Left ventricle myocardium superior (tissue), 1 donor: ENCODE measurements at regions not wholly inside any gene's neighbourhood (a gene's known extent, or its start where the extent isn't known, plus 50 kb on each side); places are given as distances from the start of the nearest gene placed in this dataset.
"Not testable (repeated sequence)": the region's sequence is repeated elsewhere in the genome, so short reads cannot be mapped to it uniquely, and the experiment has no call there.

ENCODE experiments used
- ATAC-seq: fragments of 200-7000 bp; cut with Tn5 transposase; one replicate; pipeline ENCODE4 v1.9.1; 2020; ENCODE audit warnings: mild to moderate bottlenecking, moderate library complexity
- DNase-seq: peaks from one replicate; pipeline ENCODE4 v3.0.0-alpha.2; 2020
- intact Hi-C: fragments of 100-400 bp; cut with micrococcal nuclease; formaldehyde crosslinking; loops from one replicate; pipeline ENCODE4 v1.11.0; 2022
- donor health status: DM: no; HTN: yes; CAD: no; lungs with severe emphysema.

GRCh38 chr20:53786445-53787267 lies 193.0 kb upstream of the ZNF217 start:
- ATAC-seq (no peak), DNase-seq (no peak)

DNA sequence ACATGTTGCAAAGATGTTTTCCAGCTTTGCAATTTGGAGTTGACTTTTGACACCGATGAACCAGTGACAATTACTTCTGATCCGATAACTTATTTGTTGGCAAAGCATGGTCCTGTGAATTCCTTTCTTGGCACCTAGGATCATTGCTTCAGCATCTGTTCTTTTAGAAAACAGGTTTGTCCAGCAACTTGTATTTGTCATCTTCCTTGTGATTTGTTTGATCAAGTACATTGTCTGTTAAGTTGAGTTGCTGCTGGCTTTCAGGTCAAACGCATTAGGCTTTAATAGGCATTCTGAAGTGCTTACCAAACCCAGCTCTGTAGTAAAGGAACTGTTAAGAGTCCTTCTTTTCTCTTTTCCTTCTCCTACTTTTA lies 192.4 kb upstream of the ZNF217 start:
- DNase-seq, result no peak
- intact Hi-C loops, result no loop called here
- no peak for ATAC-seq

More at GRCh38 chr20:53786445-53787267, 193.0 kb upstream of the ZNF217 start:
- intact Hi-C loops, result no loop called here

DNA sequence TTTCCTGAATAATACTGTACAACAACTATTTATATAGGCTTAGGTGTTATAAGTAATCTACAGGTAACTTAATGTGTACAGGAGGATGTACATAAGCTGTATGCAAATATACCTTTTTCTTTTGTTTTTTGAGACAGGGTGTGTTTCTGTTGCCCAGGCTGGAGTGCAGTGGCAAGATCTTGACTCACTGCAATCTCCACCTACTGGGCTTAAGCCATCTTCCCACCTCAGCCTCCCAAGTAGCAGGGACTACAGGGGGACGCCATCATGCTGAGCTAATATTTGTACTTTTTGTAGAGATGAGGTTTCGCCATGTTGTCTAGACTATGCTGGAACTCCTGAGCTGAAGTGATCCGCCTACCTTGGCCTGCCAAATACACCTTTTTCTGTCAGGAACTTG lies 191.7 kb upstream of the ZNF217 start:
- no peak for DNase-seq
- ATAC-seq, result no peak
- intact Hi-C loops, result no loop called here

- intact Hi-C loops, result no loop called here
- DNase-seq (no peak), ATAC-seq (no peak)
These were observed 190.1 kb upstream of the ZNF217 start for GRCh38 chr20:53783768-53784167.

DNA sequence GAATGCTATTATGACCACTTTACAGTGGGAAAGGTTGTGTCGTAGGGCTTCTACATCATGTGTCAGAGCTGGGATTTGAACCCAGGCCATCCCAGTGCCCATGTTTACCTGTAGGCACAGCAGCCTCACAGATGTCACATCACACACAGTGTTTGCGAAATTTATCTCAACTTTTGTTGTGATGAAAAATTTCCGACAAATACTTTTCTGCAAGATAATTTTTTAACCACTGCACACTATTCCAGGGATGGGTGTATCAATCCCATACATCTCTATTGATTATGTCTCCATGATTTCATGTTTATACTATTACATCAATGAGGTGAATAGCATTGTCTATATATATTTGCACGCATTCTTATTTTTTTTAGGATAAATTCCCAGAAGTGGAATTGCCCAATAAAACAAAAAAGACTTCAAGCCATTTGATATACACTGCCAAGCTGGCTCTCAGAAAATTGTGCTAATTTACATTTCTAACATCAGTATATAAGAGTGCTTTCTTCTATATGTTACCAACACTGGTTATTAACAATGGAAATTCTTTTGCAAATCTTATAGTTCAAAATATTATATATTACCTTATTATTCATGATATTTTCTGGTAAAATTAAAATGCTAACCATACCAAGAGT lies 189.1 kb upstream of the ZNF217 start:
- ATAC-seq, result no peak
- intact Hi-C loops, result no loop called here
- DNase-seq, result no peak

- no peak for DNase-seq
- intact Hi-C loops, result no loop called here
- no peak for ATAC-seq
These were observed 186.2 kb upstream of the ZNF217 start for GRCh38 chr20:53779822-53780221.

- DNase-seq, result no peak
- ATAC-seq, result no peak
- intact Hi-C loops, result no loop called here
These were observed 185.1 kb upstream of the ZNF217 start for GRCh38 chr20:53778736-53779135.

- intact Hi-C loops, result no loop called here
- peak; percentile 67 for ATAC-seq
- DNase-seq, result no peak
These were observed 184.4 kb upstream of the ZNF217 start for GRCh38 chr20:53778041-53778516.

DNA sequence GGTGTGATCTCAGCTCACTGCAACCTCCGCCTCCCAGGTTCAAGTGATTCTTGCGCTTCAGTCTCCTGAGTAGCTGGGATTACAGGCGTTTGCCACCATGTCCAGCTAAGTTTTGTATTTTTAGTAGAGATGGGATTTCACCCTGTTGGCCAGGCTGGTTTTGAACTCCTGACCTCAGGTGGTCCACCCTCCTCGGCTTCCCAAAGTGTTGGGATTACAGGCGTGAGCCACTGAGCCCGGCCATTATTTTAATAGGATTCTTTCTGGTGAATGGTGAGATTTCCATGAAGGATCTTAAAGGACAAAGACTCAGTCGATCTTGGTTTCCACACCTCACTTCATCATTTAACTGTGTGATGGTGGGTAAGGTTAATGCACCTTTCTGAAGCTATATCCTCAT lies 183.8 kb upstream of the ZNF217 start:
- intact Hi-C loops, DNase-seq, ATAC-seq: not testable (repeated sequence)

DNA sequence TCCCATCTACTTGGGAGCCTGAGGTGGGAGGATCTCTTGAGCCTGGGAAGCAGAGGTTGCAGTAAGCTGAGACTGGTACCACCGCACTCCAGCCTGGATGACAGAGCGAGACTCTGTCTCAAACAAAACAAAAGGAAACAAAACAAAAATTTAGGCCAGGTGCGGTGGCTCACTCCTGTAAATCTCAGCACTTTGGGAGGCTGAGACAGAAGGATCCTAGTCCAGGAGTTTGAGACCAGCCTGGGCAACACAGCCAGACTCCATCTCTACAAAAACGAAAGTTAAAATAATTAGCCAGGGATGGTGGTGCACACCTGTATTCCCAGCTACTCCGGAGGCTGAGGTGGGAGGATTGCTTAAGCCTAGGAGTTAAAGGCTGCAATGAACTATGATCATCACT lies 183.2 kb upstream of the ZNF217 start:
- ATAC-seq, result no peak
- no peak for DNase-seq
- intact Hi-C loops, result no loop called here

GRCh38 chr20:53774461-53775203 lies 181.0 kb upstream of the ZNF217 start:
- intact Hi-C loops, result no loop called here
- ATAC-seq (peak; percentile 70), DNase-seq (no peak)

- ATAC-seq (peak; percentile 61), DNase-seq (no peak)
- intact Hi-C loops, result no loop called here
These were observed 180.3 kb upstream of the ZNF217 start for GRCh38 chr20:53773792-53774401.

DNA sequence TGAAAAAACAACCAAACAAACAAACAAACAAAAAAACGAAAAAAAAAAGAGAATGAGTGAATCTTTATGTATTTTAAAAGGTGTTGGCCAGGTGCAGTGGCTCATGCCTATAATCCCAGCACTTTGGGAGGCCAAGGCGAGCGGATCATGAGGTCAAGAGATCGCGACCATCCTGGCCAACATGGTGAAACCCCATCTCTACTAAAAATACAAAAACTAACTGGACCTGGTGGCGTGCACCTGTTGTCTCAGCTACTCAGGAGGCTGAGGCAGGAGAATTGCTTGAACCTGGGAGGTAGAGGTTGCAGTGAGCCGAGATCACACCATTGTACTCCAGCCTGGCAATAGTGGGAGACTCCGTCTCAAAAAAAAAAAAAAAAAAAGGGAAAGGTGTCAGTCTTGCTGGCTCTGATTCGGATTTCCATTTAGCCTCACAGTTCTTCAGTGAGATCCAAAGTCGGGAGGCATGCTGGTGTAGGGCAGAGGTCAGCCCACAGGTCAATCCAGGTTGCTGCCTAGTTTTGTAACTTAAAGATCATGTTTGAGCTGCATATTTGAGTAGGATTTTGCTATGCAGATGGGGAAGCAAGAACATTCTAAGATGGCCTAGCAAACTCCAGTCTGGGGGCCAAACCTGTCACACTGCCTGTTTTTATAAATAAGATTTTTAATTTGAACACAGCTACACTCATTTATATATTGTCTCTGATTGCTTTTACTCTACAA lies 179.6 kb upstream of the ZNF217 start:
- DNase-seq, intact Hi-C loops, ATAC-seq: not testable (repeated sequence)

DNA sequence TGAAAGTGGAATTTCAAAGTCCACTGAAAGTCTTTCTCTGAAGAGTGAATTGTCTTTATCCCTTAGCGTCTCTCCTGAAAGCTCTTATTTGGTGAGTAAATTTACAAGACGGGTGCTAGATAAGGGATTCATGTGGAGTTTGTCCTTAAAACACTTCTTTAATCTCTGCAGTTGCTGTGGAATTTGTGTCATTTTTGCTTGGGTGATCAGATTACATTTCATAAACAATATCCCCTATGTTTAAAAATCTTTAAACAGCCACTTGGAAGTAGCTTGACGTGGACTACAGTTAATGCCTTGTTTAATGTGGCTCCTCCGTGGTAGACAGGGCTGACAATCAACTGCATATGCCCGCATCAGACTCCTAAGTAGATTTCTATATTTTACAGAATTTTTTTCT lies 175.4 kb upstream of the ZNF217 start:
- ATAC-seq, result no peak
- DNase-seq, result no peak
- intact Hi-C loops, result no loop called here

GRCh38 chr20:53768329-53768728 lies 174.7 kb upstream of the ZNF217 start:
- intact Hi-C loops, result no loop called here
- DNase-seq, result no peak
- no peak for ATAC-seq

DNA sequence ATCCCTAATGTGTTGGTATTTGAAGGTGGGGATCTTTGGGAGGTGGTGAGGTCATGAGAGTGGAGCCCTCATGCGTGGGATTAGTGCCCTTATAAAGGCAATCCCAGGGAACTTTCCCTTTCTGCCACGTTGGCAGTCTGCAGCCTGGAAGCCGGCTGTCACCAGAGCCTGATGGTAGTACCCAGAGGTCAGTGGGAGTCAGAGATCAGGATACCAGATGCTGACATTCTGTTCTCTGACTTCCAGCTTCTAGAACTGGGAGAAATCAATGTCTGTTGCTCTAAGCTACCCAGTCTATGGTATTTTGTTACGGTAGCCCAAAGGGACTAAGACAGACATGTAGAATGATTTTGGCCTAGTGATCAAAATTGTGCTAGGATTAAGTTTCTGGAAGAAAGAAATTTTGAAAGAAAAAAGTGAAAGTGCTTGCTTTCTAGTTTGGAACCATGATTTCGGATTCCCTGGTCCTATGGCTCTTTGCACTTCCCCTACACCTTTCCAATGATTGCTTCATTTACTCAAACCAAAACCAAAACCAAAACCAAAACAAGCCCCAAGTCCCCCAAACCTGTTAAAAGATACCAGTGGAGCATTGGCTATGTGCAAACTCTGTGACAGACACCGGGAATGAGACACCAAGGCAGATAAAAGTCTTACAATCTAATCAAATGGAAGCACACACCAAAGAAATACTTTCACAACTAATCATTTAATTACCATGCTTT lies 173.7 kb upstream of the ZNF217 start:
- ATAC-seq (no peak), DNase-seq (no peak)
- intact Hi-C loops, result no loop called here

GRCh38 chr20:53764415-53764800 lies 170.8 kb upstream of the ZNF217 start:
- no peak for ATAC-seq
- intact Hi-C loops, result no loop called here

GRCh38 chr20:53763707-53764414 lies 170.2 kb upstream of the ZNF217 start:
- intact Hi-C loops, result no loop called here
- DNase-seq (no peak), ATAC-seq (no peak)

More at GRCh38 chr20:53764415-53764800, 170.8 kb upstream of the ZNF217 start:
- no peak for DNase-seq
